Posterior vena cava (tissue), 2 donors: ENCODE measurements at regions not wholly inside any gene's neighbourhood (a gene's known extent, or its start where the extent isn't known, plus 50 kb on each side); places are given as distances from the start of the nearest gene placed in this dataset.
A peak's percentile ranks its signal among the peaks of the same experiment; 100 is the strongest.
"Not testable (repeated sequence)": the region's sequence is repeated elsewhere in the genome, so short reads cannot be mapped to it uniquely, and the experiment has no call there.

Experiments
- DNase-seq: peaks from one replicate; pipeline ENCODE4 v3.0.0-alpha.2; 2020; ENCODE audit warnings: low spot score
- intact Hi-C, 2 donors: fragments of 100-400 bp; cut with DNase I; formaldehyde crosslinking; loops; one replicate each; pipeline versions ENCODE4 v1.14.1 to v1.14.2; 2022 to 2023
- donor health status: DM: yes; HTN: yes; CAD: no.
- donor health status: DM: yes; HTN: yes; CAD: no.

GRCh38 chr6:163732479-163732878 is 318.0 kb downstream of the QKI start:
- DNase-seq, result no peak
- intact Hi-C loops, result no loop called here

GRCh38 chr6:163732014-163732351 is 317.5 kb downstream of the QKI start:
- DNase-seq, result peak; percentile 63
- intact Hi-C loops, result not testable (repeated sequence)

DNA sequence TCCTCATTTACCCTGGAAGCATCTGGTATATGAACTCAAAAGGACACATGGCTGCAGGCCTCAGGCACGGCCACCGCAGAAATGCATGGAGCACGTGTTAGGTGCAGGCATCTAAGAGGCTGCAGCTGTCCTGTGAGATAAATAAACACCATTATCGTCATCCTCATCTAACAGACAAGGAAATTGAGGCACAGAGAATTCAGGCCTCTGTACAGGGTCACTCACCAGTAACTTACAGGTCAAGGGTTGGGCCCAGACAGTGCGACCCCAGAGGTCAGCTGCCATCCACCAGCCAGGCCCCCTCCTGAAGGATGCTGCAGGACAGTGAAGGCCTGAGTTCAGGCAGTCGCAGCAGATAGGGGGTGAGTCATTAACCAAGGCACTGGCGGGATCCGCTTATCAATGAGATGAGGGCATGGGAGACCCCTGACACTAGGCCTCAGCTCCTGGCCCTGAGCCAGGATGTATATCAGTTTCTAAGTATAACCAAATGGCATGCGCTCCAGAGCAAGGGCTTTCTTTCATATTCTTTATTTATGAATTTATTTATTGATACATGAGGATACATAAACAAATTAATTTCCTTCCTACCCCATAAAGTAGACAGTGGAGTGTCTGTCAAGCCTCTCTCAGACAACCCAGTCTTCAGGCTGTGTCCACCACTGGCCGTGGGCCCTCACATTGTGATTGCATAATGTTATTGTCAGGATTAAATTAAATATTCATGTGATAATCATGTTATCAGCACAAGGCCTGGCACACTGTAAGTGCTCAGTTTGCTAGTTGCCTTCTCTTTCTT is 316.9 kb downstream of the QKI start:
- intact Hi-C loops, result no loop called here
- peak; percentile 51 for DNase-seq

DNA sequence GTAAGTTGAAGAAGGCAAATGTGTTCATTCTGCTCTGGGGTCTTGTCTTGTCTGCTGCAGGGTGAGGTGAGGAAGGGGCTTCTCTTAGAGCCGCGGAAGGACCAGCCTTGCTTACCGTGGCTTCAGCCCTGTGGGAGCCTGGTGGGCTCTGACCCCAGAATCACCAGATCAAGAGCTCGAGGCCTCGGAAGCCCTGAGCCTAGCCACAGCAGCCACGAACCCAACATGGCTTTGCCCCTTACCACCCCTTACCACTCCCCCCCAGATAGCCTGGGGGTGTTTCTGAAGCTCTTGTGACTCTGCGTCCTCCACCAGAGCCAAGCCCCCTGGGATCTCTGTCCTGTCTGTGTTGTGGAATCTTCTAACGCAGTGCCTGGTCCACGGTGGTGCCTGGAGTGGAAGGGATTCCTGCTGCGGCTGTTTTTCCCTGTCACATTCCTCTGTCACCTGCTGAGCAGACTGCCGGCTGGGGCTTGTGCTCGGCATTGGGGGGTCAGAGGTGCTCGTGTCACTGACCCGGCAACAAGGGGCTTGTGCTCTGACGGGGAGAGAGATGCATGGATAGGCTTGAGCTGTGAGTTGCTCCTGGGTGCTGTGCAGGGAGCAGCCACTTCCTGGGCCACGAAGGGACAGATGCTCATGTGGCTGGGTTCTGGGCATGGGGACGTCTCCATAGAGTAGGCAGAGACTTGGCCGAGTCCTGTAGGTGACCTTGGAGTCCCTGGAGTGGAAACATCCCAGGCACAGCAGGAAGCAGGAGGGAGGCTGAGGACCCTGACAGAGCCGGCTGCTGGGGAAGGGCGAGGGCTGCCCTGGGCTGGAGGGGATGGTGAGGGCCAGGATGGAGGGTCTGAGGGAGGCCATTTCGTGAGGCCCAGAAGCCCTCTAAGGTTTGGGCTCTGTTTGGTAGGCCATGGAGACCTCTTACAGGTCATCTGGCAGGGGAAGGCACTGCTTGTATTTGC is 316.0 kb downstream of the QKI start:
- DNase-seq, result no peak
- intact Hi-C loops, result no loop called here

- intact Hi-C loops, result no loop called here
- DNase-seq, result no peak
Measured at GRCh38 chr6:163729127-163729872, 314.8 kb downstream of the QKI start.

GRCh38 chr6:163728442-163729126 is 314.1 kb downstream of the QKI start:
- intact Hi-C loops, result no loop called here

DNA sequence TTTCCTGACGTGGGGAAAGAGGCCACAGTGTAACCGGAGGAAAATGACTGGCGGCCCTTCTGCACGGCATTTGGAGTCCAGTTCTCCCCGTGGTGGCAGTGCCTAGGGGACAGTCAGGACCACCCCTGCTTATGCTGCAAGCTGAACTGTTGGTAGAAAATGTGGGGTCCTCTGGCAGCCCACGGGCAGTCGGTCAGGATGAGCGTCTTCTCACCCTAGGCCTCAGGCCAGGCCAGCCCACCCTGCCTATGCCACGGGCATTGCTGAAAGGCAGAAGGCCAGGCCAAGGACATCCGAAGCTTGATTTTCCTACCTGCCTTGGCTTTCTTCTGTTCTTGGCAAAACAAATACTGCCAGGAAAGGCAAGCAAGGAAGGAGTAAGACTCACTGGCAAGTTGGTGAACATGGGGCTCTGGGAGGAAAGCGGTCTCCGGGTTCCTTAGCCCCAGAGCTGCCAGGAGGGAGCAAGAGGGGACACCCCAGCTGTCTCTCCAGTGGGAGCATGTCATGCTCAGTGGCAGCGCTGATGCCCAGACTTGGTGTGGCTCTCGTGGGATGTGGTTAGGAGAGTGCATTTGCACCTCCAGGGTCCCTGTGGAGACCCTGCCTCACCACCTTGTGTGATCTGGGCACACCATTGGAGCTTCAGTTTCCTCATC is 311.6 kb downstream of the QKI start:
- no peak for DNase-seq
- intact Hi-C loops, result no loop called here

More at GRCh38 chr6:163728442-163729126, 314.1 kb downstream of the QKI start:
- no peak for DNase-seq

- no peak for DNase-seq
- intact Hi-C loops, result no loop called here
Measured at GRCh38 chr6:163725008-163725941, 310.8 kb downstream of the QKI start.

DNA sequence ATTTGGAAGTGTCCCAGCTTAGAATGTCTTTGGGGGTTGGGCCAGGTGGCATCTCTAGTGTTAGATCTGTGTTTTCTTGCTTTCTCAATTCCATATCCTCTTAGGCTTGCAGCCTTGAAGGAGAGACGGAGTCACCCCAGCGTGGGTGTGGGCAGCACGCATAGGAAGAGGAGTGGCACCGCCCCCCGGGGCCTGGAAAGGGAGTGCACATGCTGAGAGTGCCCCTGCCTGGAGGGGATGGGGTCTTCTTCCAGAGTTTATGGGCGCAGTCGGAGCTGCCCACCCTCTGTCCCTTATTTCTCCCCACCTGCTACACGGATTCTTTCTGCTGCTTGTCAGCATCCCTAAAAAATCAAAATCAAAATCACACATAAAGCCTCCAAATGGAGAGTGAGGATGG is 309.7 kb downstream of the QKI start:
- DNase-seq, result no peak
- intact Hi-C loops, result no loop called here

GRCh38 chr6:163723759-163724158 is 309.2 kb downstream of the QKI start:
- no peak for DNase-seq
- intact Hi-C loops, result no loop called here

- DNase-seq, result no peak
- intact Hi-C loops, result no loop called here
Measured at GRCh38 chr6:163721922-163722692, 307.6 kb downstream of the QKI start.

GRCh38 chr6:163721435-163721834 is 306.9 kb downstream of the QKI start:
- intact Hi-C loops, result no loop called here
- DNase-seq, result no peak

- intact Hi-C loops, result no loop called here
- no peak for DNase-seq
Measured at GRCh38 chr6:163720460-163721235, 306.1 kb downstream of the QKI start.

- DNase-seq, result no peak
- intact Hi-C loops, result no loop called here
Measured at GRCh38 chr6:163720005-163720404, 305.5 kb downstream of the QKI start.

GRCh38 chr6:163719028-163719742 is 304.7 kb downstream of the QKI start:
- no peak for DNase-seq
- intact Hi-C loops, result no loop called here

DNA sequence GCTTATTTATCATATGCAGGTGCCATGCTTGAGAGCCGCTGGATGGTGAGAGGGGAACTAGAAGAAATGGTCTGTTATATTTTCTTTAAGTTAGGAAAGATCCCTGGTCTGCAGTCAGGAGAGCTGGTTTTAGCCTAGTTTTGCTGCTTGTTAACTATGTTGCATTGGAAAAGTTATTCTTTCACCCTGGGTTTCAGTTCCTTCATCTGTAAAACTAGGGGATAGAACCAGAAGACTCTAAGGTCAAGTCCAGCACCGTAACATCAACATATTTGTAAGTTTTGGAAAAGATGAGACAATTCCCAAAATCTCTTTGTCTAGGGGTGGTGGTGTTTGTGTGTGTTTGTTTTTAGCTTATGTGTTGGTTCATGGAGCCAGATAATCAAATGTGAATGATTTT is 304.0 kb downstream of the QKI start:
- intact Hi-C loops, result no loop called here
- DNase-seq, result no peak
